ENCODE measurements at regions not wholly inside any gene's neighbourhood (a gene's known extent, or its start where the extent isn't known, plus 50 kb on each side); places are given as distances from the start of the nearest gene placed in this dataset.

- TF ChIP-seq POLR2AphosphoS5 (IDR thresholded peaks at IDR 0.05; ENCODE audit: low read depth), result no peak
- TF ChIP-seq, protein P1, sequence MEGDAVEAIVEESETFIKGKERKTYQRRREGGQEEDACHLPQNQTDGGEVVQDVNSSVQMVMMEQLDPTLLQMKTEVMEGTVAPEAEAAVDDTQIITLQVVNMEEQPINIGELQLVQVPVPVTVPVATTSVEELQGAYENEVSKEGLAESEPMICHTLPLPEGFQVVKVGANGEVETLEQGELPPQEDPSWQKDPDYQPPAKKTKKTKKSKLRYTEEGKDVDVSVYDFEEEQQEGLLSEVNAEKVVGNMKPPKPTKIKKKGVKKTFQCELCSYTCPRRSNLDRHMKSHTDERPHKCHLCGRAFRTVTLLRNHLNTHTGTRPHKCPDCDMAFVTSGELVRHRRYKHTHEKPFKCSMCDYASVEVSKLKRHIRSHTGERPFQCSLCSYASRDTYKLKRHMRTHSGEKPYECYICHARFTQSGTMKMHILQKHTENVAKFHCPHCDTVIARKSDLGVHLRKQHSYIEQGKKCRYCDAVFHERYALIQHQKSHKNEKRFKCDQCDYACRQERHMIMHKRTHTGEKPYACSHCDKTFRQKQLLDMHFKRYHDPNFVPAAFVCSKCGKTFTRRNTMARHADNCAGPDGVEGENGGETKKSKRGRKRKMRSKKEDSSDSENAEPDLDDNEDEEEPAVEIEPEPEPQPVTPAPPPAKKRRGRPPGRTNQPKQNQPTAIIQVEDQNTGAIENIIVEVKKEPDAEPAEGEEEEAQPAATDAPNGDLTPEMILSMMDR (IDR thresholded peaks at IDR 0.05; ENCODE audit: insufficient read depth, low read length), result no peak
- TF ChIP-seq GABPA (IDR thresholded peaks at IDR 0.05; ENCODE audit: low read depth), result no peak
- no peak for TF ChIP-seq REST (IDR thresholded peaks at IDR 0.05; ENCODE audit: insufficient replicate concordance, low read depth)
- TF ChIP-seq SPI1 (IDR thresholded peaks at IDR 0.05; ENCODE audit: borderline replicate concordance, low read depth), result no peak
Observed at GRCh38 chr21:26397545-26397944, 175.5 kb downstream of the CYYR1 start.

Data from HL-60 (cell line).